Activated CD8-positive, alpha-beta memory T cell treated with anti-CD3 and anti-CD28 coated beads, Interleukin-2, amount 10 ng/mL, durations not matched to agents 7 days and 5 days (primary cell): ENCODE measurements at regions not wholly inside any gene's neighbourhood (a gene's known extent, or its start where the extent isn't known, plus 50 kb on each side); places are given as distances from the start of the nearest gene placed in this dataset.

ENCODE experiments used
- ATAC-seq: fragments of 150-1000 bp; cut with Tn5 transposase; one replicate; pipeline ENCODE4 v1.10.0; 2021; ENCODE audit warnings: moderate library complexity
- CTCF ChIA-PET: fragments of 350-600 bp; sonication (Branson Sonifier 250); formaldehyde crosslinking; loops from one replicate; lab custom pipeline; 2021; ENCODE audit warnings: antibody characterized with exemption; lab: Charles Lee
- DNase-seq: peaks from one replicate; pipeline ENCODE4 v3.0.0-alpha.2; 2020
- H3K27ac Mint-ChIP-seq: one replicate; pipeline ENCODE4 v1.8.0; 2021; ENCODE audit warnings: mild to moderate bottlenecking, mixed read lengths
- H3K27me3 Mint-ChIP-seq: one replicate; pipeline ENCODE4 v1.8.0; 2021; ENCODE audit warnings: mixed read lengths
- H3K36me3 Mint-ChIP-seq: one replicate; pipeline ENCODE4 v1.8.0; 2021; ENCODE audit warnings: mild to moderate bottlenecking, mixed read lengths
- H3K4me1 Mint-ChIP-seq: one replicate; pipeline ENCODE4 v1.8.0; 2021; ENCODE audit warnings: mixed read lengths
- H3K4me3 Mint-ChIP-seq: one replicate; pipeline ENCODE4 v1.8.0; 2021; ENCODE audit warnings: mild to moderate bottlenecking, moderate library complexity, mixed read lengths
- H3K9me3 Mint-ChIP-seq: one replicate; pipeline ENCODE4 v1.8.0; 2022; ENCODE audit warnings: low read depth, mixed read lengths

DNA sequence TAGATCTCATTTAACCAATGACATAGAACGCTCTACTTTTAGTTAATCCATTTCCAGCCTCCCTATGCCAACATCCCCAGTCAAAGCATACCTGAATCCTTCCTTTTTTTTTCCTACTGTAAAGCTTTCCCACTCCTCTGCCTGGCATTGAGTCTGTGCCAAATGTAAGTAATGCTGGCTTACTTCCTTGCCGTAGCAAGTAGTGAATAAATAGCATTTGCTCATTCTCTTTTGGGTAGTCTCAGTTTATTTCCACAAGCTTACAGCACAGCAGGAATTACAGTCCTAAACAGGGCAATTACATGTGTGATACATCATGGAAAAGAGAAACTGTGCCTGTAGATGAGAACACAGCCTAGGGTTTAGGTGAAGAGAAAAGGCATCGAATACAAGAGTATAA, 352.6 kb upstream of the NEGR1 start:
- no peaks in the 10 kb centered on the region for H3K36me3 Mint-ChIP-seq
- DNase-seq (no peak), ATAC-seq (no peak)
- peaks cover 6% of the 10 kb centered on the region for H3K9me3 Mint-ChIP-seq
- CTCF ChIA-PET, result interaction anchor here (1.1 kb wide), 1 partner anchor 9 kb away, joined by 3 read pairs; no protein-coding TSS in a partner anchor
- no peaks in the 10 kb centered on the region for H3K4me1 Mint-ChIP-seq
- H3K4me3 Mint-ChIP-seq, result no peak overlapping the region
- H3K27ac Mint-ChIP-seq, result no peak overlapping the region
- no peaks in the 10 kb centered on the region for H3K27me3 Mint-ChIP-seq

DNA sequence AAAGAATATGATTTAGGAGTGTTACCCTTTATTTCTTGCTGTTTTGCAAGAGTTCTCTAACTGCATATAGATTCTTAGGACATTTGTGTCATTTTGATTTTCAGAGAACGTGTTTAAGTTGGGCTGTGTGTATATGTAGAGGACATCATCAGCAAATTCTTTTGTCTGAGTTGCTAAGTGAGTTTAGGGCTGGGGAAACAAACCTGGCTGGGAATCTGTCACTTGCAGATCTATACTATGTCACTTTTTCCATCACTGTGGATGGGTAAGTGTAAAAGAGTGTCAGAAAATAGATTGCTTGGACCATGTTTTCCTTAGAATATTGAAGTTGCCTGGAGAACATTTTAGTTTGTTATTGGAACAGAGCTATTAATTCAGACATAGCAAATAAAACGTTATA, 349.1 kb upstream of the NEGR1 start:
- CTCF ChIA-PET, result no interaction called here
- Mint-ChIP-seq H3K4me3 (no peak overlapping the region), H3K27ac (no peak overlapping the region), H3K27me3 (no peaks in the 10 kb centered on the region), H3K4me1 (no peaks in the 10 kb centered on the region), H3K9me3 (peaks cover 3% of the 10 kb centered on the region), H3K36me3 (no peaks in the 10 kb centered on the region)
- no peak for DNase-seq
- ATAC-seq, result no peak

DNA sequence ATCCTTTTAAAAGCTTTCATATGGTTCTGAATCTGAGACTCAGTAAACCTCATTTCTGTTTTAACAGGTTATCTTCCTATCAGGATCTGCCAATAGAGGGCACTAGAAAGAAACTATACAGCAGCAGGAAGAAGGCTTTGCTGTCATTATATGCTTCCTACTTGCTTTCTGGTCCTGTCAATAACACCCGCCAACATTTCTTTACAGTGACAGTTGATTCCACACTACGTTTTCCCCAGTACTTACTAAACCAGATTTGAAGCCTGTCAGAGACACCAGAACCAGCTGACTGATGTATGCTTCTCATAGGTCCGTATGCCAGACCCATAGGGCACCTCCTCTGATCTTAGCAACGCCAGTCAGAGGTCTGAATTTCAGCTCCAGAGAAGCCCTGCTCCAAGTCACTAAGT, 341.0 kb upstream of the NEGR1 start:
- DNase-seq (no peak), ATAC-seq (no peak)
- Mint-ChIP-seq H3K27ac (no peak overlapping the region), H3K9me3 (no peaks in the 10 kb centered on the region), H3K4me1 (no peaks in the 10 kb centered on the region), H3K36me3 (no peaks in the 10 kb centered on the region), H3K4me3 (no peak overlapping the region), H3K27me3 (no peaks in the 10 kb centered on the region)
- CTCF ChIA-PET, result no interaction called here

DNA sequence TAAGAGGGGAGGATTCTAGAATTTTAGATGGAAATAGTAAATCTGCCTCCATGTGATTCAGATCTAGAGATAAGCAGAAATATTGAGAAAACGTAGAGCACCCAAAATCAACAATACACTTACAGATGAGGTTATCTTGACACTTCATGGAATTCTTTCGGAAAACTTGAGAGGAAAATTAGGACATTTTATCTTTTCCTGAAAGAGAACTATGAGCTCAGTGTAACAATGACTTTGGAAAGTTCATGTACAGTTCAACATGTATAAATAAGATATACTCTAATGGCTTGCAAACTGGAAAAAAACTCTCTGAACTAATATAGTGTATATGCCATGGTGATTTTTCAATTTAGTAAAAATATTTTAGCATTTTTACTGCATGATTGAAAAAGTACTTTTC, 338.1 kb upstream of the NEGR1 start:
- Mint-ChIP-seq H3K4me1 (no peaks in the 10 kb centered on the region), H3K4me3 (no peak overlapping the region)
- CTCF ChIA-PET, result no interaction called here

DNA sequence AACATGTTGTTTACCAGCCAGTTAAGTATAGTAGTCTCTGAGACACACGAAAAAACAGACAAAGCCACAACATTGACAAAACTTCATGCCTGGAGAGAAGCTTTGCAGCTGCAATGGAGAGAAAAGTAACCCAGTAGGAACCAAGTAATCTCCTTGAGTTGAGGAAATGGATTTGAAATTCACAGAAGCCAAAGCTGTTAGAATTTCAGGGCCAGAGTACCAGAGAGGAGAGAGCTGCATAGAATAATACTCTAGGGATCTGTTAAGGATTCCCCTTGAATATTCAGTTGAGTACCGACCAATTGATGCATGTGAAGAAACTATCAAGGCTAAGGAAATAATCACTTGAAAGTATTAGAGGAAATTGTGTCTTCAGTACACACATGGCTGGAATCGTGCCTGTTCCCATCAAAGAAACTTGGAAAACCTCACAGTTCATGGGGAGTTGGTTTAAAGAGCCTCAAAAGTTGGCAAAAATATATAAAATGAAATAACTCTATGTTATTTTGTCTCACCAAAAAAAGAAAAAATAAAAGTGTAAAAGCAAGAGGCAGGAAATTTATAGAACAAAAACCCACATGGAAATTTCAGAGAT, 324.0 kb upstream of the NEGR1 start:
- Mint-ChIP-seq H3K4me3 (no peak overlapping the region), H3K9me3 (peaks cover 3% of the 10 kb centered on the region), H3K36me3 (no peaks in the 10 kb centered on the region), H3K4me1 (no peaks in the 10 kb centered on the region), H3K27me3 (no peaks in the 10 kb centered on the region), H3K27ac (no peak overlapping the region)
- DNase-seq, result no peak
- no peak for ATAC-seq
- CTCF ChIA-PET, result no interaction called here

More for the DNA sequence above, 338.1 kb upstream of the NEGR1 start:
- no peaks in the 10 kb centered on the region for H3K36me3 Mint-ChIP-seq
- H3K27me3 Mint-ChIP-seq, result no peaks in the 10 kb centered on the region
- DNase-seq (no peak), ATAC-seq (no peak)
- peaks cover 3% of the 10 kb centered on the region for H3K9me3 Mint-ChIP-seq
- H3K27ac Mint-ChIP-seq, result no peak overlapping the region

DNA sequence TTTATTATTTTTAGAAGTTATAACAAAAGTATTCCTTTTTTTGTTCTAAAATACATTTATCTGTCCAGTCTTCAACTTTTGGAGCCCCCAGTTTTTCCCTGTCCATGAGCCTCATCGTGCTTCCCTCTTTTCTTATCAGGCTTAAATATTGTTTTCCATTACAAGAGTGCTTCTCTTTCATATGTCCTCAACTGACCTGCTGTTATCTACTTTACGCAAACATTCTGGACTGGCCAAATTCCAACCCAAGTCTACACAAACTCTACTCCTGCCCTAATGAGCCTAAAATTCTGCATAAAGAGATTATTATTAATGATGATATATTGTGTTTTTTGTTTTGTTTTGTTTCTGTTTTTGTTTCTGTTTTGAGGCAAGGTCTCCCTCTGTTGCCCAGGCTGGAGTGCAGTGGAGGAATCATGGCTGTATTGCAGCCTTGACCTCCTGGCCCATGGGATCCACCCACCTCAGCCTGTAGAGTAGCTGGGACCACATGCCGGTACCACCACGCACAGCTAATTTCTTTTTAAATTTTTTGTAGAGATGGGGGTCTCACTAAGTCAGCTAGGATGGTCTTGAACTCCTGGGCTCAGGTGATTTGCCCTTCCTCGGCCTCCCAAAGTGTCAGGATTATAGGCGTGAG, 318.8 kb upstream of the NEGR1 start:
- Mint-ChIP-seq H3K36me3 (no peaks in the 10 kb centered on the region), H3K27me3 (no peaks in the 10 kb centered on the region), H3K4me3 (no peak overlapping the region), H3K9me3 (peaks cover 3% of the 10 kb centered on the region), H3K27ac (no peak overlapping the region), H3K4me1 (no peaks in the 10 kb centered on the region)
- ATAC-seq (no peak), DNase-seq (no peak)
- CTCF ChIA-PET, result no interaction called here

DNA sequence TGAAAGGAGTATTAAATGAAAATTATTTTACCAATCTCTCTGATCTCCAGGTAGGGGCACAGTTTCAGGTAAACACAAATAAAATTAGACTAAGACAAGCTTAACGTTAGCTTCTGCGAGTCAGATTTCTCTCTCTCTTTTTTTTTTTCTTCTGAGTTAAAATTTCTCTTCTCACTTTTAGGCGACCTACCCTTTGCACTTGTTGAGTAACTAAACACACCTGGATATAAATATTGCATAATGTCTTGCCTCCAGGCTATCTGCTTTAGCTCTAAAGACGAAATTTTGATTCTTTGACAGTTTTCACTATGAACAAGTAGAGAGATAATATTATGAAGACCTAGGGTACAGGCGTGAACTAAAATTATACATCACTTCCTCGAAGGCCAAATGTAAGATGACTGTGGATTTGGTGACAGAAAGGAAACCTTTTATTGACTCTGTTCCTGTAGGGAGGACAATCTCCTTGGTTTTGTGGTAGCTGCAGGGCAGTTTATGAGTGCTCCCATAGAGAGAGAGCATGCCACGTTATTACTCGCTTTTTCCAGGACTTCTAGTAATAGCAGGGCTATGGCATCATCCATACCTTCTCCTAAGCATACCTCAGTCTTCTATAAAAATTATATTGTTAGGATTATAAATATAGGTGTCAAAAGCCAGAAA, 303.8 kb upstream of the NEGR1 start:
- no peak overlapping the region for H3K27ac Mint-ChIP-seq
- no peaks in the 10 kb centered on the region for H3K4me1 Mint-ChIP-seq
- H3K4me3 Mint-ChIP-seq, result no peak overlapping the region
- H3K9me3 Mint-ChIP-seq, result no peaks in the 10 kb centered on the region
- CTCF ChIA-PET, result no interaction called here
- DNase-seq (no peak), ATAC-seq (no peak)
- no peaks in the 10 kb centered on the region for H3K36me3 Mint-ChIP-seq
- H3K27me3 Mint-ChIP-seq, result no peaks in the 10 kb centered on the region

DNA sequence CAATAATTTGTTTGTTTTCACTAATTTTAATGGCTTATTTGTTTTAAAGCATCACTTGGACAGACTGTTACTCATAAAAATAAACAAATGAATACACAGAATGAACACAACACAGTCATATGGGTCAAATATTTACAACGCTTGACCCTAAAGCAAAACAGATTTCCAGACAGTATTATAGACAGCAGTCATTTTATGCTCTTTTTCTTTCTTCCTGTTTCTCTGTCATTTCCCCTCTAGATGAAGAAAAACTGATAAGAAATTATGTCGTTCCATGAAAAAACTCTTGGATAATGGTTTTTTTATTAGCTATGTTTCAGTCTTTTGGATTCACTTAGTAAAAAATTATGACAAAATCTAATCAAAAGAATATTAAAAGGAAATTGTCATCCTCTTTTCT, 297.3 kb upstream of the NEGR1 start:
- peaks cover 2% of the 10 kb centered on the region for H3K9me3 Mint-ChIP-seq

DNA sequence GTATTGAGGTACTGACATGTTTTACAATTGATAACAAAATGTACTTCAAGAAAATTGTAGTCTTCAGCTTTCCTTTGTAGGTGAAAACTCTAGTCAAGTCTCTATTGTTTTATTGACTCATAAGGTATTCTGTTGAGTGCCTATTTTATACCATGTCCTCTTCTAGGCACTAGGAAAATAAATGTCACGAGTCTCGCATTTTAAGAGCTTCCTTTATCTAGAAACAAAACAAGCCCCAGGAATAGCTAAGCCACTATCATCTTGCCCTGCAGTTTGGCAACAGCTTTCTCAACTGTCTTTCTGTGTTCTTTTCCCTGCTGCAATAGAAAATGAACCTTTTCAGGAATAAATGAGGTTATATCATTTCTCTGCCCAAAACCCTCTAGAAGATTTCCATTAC, 288.5 kb upstream of the NEGR1 start:
- DNase-seq (no peak), ATAC-seq (no peak)
- H3K4me1 Mint-ChIP-seq, result no peaks in the 10 kb centered on the region
- no peak overlapping the region for H3K4me3 Mint-ChIP-seq
- no peaks in the 10 kb centered on the region for H3K36me3 Mint-ChIP-seq
- H3K27ac Mint-ChIP-seq, result no peak overlapping the region
- no peaks in the 10 kb centered on the region for H3K27me3 Mint-ChIP-seq
- CTCF ChIA-PET, result no interaction called here
- peaks cover 6% of the 10 kb centered on the region for H3K9me3 Mint-ChIP-seq

More for the DNA sequence above, 297.3 kb upstream of the NEGR1 start:
- no peak overlapping the region for H3K27ac Mint-ChIP-seq
- no peaks in the 10 kb centered on the region for H3K27me3 Mint-ChIP-seq
- CTCF ChIA-PET, result no interaction called here
- H3K4me3 Mint-ChIP-seq, result no peak overlapping the region
- no peaks in the 10 kb centered on the region for H3K4me1 Mint-ChIP-seq
- no peaks in the 10 kb centered on the region for H3K36me3 Mint-ChIP-seq
- DNase-seq (no peak), ATAC-seq (no peak)

DNA sequence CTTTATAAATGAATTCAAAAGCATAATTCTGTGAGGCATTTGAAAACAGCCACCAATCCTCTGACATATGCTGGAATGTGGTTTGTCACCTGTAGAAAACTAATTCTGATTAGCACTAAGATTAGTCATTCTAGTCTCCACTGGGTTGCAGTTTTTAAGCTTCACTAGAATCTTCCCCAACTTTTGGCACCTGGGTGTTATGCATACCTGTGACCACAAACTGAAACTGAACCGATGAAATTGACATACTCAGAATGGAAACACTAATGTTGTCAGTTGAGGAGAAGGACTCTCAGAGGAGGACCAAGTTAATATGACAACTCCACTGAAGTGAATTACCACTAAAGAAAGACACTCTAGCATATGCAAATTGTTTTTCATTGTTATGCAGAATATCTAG, 285.8 kb upstream of the NEGR1 start:
- Mint-ChIP-seq H3K9me3 (peaks cover 4% of the 10 kb centered on the region), H3K27me3 (no peaks in the 10 kb centered on the region), H3K36me3 (no peaks in the 10 kb centered on the region), H3K27ac (no peak overlapping the region), H3K4me1 (no peaks in the 10 kb centered on the region), H3K4me3 (no peak overlapping the region)
- DNase-seq (no peak), ATAC-seq (no peak)
- CTCF ChIA-PET, result interaction anchor here (1.0 kb wide), 1 partner anchor 17 kb away, joined by 3 read pairs; no protein-coding TSS in a partner anchor

DNA sequence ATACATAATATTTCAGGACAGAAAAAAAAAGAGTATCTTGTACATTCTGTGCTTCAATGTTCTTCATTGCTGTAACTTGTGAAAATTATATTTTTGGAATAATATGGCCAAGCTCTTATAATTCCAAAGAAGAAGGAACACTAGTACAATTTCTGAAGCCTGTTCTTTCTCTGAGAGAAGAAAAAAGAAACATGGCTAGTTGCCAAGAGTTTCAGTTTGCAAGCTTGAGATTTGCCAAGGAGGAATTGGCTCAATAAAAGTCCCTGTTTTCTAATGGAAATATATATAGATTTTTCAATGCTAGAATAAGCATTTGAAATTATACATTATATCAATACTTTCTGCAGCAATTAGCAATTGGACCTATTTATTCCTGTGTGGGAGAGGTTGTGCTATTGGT, 285.2 kb upstream of the NEGR1 start:
- Mint-ChIP-seq H3K36me3 (no peaks in the 10 kb centered on the region), H3K4me1 (no peaks in the 10 kb centered on the region), H3K9me3 (peaks cover 4% of the 10 kb centered on the region), H3K27me3 (no peaks in the 10 kb centered on the region), H3K27ac (no peak overlapping the region), H3K4me3 (no peak overlapping the region)
- DNase-seq, result no peak
- no peak for ATAC-seq
- CTCF ChIA-PET, result no interaction called here

DNA sequence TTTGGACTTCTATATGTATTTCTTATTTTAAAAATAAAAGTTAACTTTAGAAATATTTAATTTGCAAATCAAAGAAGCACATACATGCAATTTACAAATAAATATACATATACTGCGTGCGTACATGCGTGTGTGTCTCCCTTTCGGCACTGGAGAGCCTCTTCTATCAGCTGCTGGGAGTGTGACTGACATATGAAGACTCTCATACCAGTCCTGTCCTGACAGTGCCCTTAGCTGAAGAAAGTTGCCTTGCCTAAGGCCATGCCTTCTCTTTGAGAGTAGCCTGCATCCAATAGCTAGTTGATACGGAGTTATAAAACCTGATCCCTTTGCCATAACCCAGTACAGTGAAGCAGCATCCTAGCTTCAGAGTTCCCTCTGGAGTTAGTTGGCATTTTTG, 282.4 kb upstream of the NEGR1 start:
- DNase-seq (no peak), ATAC-seq (no peak)
- Mint-ChIP-seq H3K27ac (no peak overlapping the region), H3K4me1 (no peaks in the 10 kb centered on the region), H3K27me3 (no peaks in the 10 kb centered on the region), H3K9me3 (peaks cover 3% of the 10 kb centered on the region), H3K36me3 (no peaks in the 10 kb centered on the region), H3K4me3 (no peak overlapping the region)
- CTCF ChIA-PET, result no interaction called here

DNA sequence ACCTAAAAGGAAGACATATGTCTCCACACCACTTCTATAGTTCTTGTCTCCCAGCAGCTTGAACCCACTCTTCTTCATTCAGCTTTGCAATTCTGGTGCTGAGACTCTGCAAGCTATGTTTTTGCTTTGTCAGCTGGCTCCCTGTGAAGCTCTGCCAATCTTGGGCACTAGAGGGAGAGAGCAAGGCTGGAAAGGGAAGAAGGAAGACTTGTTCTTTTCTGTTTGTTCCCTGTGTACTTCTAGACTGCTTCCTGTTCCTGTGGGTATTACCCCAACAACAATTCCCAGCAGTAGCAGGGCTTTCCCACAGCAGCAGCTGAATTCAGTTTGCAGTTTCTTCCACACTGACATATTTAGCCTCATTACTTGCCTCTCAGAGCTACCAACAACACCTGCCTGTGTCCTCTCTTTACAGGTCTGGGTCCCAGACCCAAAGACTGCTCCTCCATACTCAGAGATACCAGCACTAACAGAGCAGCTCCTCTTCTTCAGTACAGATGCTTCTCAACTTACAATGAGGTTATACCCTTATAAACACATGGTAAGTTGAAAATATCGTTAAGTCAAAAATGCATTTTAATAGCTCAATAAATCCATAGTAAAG, 275.2 kb upstream of the NEGR1 start:
- Mint-ChIP-seq H3K36me3 (no peaks in the 10 kb centered on the region), H3K27ac (no peak overlapping the region), H3K4me1 (no peaks in the 10 kb centered on the region), H3K4me3 (no peak overlapping the region), H3K9me3 (peaks cover 3% of the 10 kb centered on the region), H3K27me3 (no peaks in the 10 kb centered on the region)
- no peak for DNase-seq
- no peak for ATAC-seq
- CTCF ChIA-PET, result no interaction called here

DNA sequence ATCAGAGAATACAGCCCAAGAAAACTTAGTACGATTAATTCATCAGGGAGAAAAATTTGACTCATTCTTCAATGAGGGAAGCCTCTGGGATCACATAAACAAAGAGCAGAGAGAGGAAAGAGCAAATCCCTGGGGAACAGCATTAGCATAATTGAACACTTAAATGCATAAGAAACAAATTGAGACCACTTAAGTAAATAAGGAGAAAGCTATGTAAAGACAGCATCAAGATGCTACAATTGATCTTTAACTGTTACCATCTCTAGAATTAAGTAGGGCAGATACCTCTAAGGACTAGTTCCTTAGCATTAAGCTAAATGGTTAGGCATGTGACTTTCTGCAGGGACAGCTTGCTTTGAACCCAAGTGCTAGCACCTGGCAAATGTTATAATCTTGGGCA, 265.1 kb upstream of the NEGR1 start:
- Mint-ChIP-seq H3K36me3 (no peaks in the 10 kb centered on the region), H3K4me1 (no peaks in the 10 kb centered on the region), H3K27ac (no peak overlapping the region), H3K27me3 (no peaks in the 10 kb centered on the region), H3K9me3 (peaks cover 3% of the 10 kb centered on the region), H3K4me3 (no peak overlapping the region)
- CTCF ChIA-PET, result no interaction called here
- ATAC-seq, result no peak
- DNase-seq, result no peak
